Nucleus accumbens (tissue), 56 donors: ENCODE measurements at regions not wholly inside any gene's neighbourhood (a gene's known extent, or its start where the extent isn't known, plus 50 kb on each side); places are given as distances from the start of the nearest gene placed in this dataset.

Experiments
- DNase-seq, 56 donors: peaks; one replicate each; lab custom pipeline; 2025; lab: John Stamatoyannopoulos, UW

- DNase-seq = no peak
Measured at GRCh38 chr17:5693821-5694220, 109.5 kb upstream of the NLRP1 start.

- no peak for DNase-seq
Measured at GRCh38 chr17:5694551-5694950, 110.2 kb upstream of the NLRP1 start.

- no peak for DNase-seq
Measured at GRCh38 chr17:5695480-5695879, 111.2 kb upstream of the NLRP1 start.

- no peak for DNase-seq
Measured at GRCh38 chr17:5698959-5699358, 114.7 kb upstream of the NLRP1 start.

GRCh38 chr17:5699814-5700213 is 115.5 kb upstream of the NLRP1 start:
- DNase-seq = no peak

- no peak for DNase-seq
Measured at GRCh38 chr17:5700745-5701144, 116.4 kb upstream of the NLRP1 start.

- no peak for DNase-seq
Measured at GRCh38 chr17:5701381-5701780, 117.1 kb upstream of the NLRP1 start.

GRCh38 chr17:5702951-5703510 is 118.7 kb upstream of the NLRP1 start:
- DNase-seq = no peak

GRCh38 chr17:5703736-5704135 is 119.4 kb upstream of the NLRP1 start:
- DNase-seq = no peak

- no peak for DNase-seq
Measured at GRCh38 chr17:5705081-5705875, 121.0 kb upstream of the NLRP1 start.

GRCh38 chr17:5705876-5706576 is 121.7 kb upstream of the NLRP1 start:
- DNase-seq = no peak

- peak in 44 of 56 donors; percentile 5 to 81 (median 30) for DNase-seq
Measured at GRCh38 chr17:5706577-5707210, 122.4 kb upstream of the NLRP1 start.

GRCh38 chr17:5707482-5707881 is 123.2 kb upstream of the NLRP1 start:
- no peak for DNase-seq

- DNase-seq = no peak
Measured at GRCh38 chr17:5708344-5708743, 124.0 kb upstream of the NLRP1 start.

- no peak for DNase-seq
Measured at GRCh38 chr17:5711344-5711743, 127.0 kb upstream of the NLRP1 start.

GRCh38 chr17:5714993-5715392 is 130.7 kb upstream of the NLRP1 start:
- no peak for DNase-seq

GRCh38 chr17:5715478-5715877 is 131.2 kb upstream of the NLRP1 start:
- DNase-seq = no peak

GRCh38 chr17:5718726-5719125 is 134.4 kb upstream of the NLRP1 start:
- no peak for DNase-seq

- DNase-seq = no peak
Measured at GRCh38 chr17:5719976-5720375, 135.7 kb upstream of the NLRP1 start.

- no peak for DNase-seq
Measured at GRCh38 chr17:5730373-5730772, 146.1 kb upstream of the NLRP1 start.

GRCh38 chr17:5740937-5741336 is 156.6 kb upstream of the NLRP1 start:
- DNase-seq = no peak
